Breast epithelium (tissue), 4 donors: ENCODE measurements at regions not wholly inside any gene's neighbourhood (a gene's known extent, or its start where the extent isn't known, plus 50 kb on each side); places are given as distances from the start of the nearest gene placed in this dataset.

Source experiments
- DNase-seq, 2 donors: peaks; one replicate each; pipeline ENCODE4 v3.0.0-alpha.2; 2019; ENCODE audit warnings: low spot score in 2 of 2
- H3K27ac ChIP-seq, 2 donors: fragments of 200-600 bp; sonication (generic) in 1 of 2; one replicate each; pipeline ENCODE4 v1.5.1; 2016 to 2019; ENCODE audit warnings: mild to moderate bottlenecking in 1 of 2
- H3K27me3 ChIP-seq, 2 donors: fragments of 200-600 bp; sonication (generic) in 1 of 2; one replicate each; pipeline versions ENCODE4 v1.5.1 to v1.6.0; 2017 to 2019; ENCODE audit warnings: control low read depth in 1 of 2, mild to moderate bottlenecking in 1 of 2
- H3K36me3 ChIP-seq: fragments of 200-600 bp; one replicate; pipeline ENCODE4 v1.5.1; 2019
- H3K4me1 ChIP-seq, 2 donors: fragments of 200-600 bp; sonication (generic); one replicate each; pipeline ENCODE4 v1.5.1; 2016 to 2019; ENCODE audit warnings: control low read depth in 1 of 2
- H3K4me3 ChIP-seq, 3 donors: fragments of 200-600 bp; sonication (generic); 1 replicate in 2 of 3; 2 replicates in 1 of 3; pipeline ENCODE4 v1.5.1; 2016 to 2019; ENCODE audit warnings: mild to moderate bottlenecking in 3 of 3, moderate library complexity in 2 of 3
- H3K9me3 ChIP-seq, 2 donors: fragments of 200-600 bp; sonication (generic) in 1 of 2; one replicate each; pipeline ENCODE4 v1.5.1; 2016 to 2019; ENCODE audit warnings: control low read depth in 1 of 2
- CTCF ChIP-seq, 3 donors: fragments of 450-650 bp; IDR thresholded peaks; one replicate each; pipeline ENCODE4 v1.5.1; 2016 to 2017; ENCODE audit warnings: antibody characterized with exemption in 3 of 3, mild to moderate bottlenecking in 3 of 3, moderate library complexity in 3 of 3
- POLR2A ChIP-seq: fragments of 450-650 bp; IDR thresholded peaks from one replicate; pipeline ENCODE4 v1.6.1; 2016; ENCODE audit warnings: antibody characterized with exemption, mild to moderate bottlenecking, moderate library complexity
- POLR2AphosphoS5 ChIP-seq, 3 donors: sonication (generic); formaldehyde crosslinking; IDR thresholded peaks; one replicate each; pipeline ENCODE4 v1.6.1; 2017; ENCODE audit warnings: antibody characterized with exemption in 3 of 3
- intact Hi-C: fragments of 100-400 bp; cut with DNase I; formaldehyde crosslinking; loops from one replicate; pipeline ENCODE4 v1.15.1; 2023; ENCODE audit warnings: low total_unique reads

DNA sequence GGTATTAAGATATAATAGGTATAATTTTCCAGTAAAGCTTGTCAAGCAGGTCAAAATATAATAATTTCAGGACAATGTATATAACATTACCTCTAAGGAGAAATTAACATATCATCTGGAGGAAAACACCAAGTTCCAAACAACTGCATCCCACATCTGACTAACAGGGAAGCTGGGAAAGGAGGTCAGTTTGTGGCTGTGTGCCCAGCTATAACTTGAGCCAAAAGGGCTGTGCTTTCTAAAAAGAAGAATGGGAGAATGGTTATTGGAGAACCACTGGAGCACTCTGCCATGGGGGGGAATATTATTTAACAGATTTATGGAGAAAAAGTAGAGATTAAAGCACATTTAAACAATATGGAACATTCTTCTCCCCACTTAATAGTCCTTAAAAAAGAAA is 390.6 kb upstream of the PKDCC start:
- H3K27me3 ChIP-seq, result no peaks in the 10 kb centered on the region
- intact Hi-C loops, result no loop called here
- no peak for DNase-seq
- H3K9me3 ChIP-seq, result no peaks in the 10 kb centered on the region
- no peaks in the 10 kb centered on the region for H3K4me1 ChIP-seq
- TF ChIP-seq CTCF (IDR thresholded peaks at IDR 0.05) (no peak), POLR2AphosphoS5 (IDR thresholded peaks at IDR 0.05) (no peak), POLR2A (no peak)
- H3K4me3 ChIP-seq, result no peak overlapping the region
- H3K36me3 ChIP-seq, result no peaks in the 10 kb centered on the region
- no peak overlapping the region for H3K27ac ChIP-seq

GRCh38 chr2:41659758-41660157 is 388.1 kb upstream of the PKDCC start:
- no peaks in the 10 kb centered on the region for H3K36me3 ChIP-seq
- no peak overlapping the region for H3K27ac ChIP-seq
- TF ChIP-seq POLR2A (no peak), CTCF (IDR thresholded peaks at IDR 0.05) (no peak), POLR2AphosphoS5 (IDR thresholded peaks at IDR 0.05) (no peak)
- H3K4me3 ChIP-seq, result no peak overlapping the region
- no peaks in the 10 kb centered on the region for H3K9me3 ChIP-seq
- intact Hi-C loops, result no loop called here
- H3K4me1 ChIP-seq, result no peaks in the 10 kb centered on the region
- DNase-seq, result no peak
- H3K27me3 ChIP-seq, result no peaks in the 10 kb centered on the region

DNA sequence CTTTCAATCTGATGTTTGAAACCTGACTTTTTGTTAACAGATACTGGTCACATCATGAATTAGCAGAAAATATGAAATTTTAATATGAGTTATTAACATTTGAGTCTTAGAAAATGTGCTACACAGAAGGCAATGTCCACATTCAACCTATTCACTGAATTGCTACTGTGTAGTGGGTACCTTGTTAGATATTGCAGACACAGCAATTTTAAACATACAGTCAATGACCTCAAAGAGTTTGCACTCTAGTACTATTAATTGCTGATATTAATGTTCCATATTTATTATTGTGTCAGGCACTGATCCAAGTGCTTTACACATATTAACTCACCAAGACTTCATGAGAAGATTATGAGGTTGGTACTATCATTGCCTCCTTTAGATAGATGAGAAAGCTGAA is 385.4 kb upstream of the PKDCC start:
- Histone ChIP-seq H3K27me3 (no peaks in the 10 kb centered on the region), H3K4me1 (no peaks in the 10 kb centered on the region), H3K36me3 (no peaks in the 10 kb centered on the region), H3K27ac (no peak overlapping the region), H3K9me3 (no peaks in the 10 kb centered on the region), H3K4me3 (no peak overlapping the region)
- intact Hi-C loops, result no loop called here
- TF ChIP-seq POLR2A (no peak), POLR2AphosphoS5 (IDR thresholded peaks at IDR 0.05) (no peak), CTCF (IDR thresholded peaks at IDR 0.05) (no peak)
- no peak for DNase-seq

- intact Hi-C loops, result no loop called here
- no peak for TF ChIP-seq CTCF (IDR thresholded peaks at IDR 0.05)
- no peak for TF ChIP-seq POLR2A
- TF ChIP-seq POLR2AphosphoS5 (IDR thresholded peaks at IDR 0.05), result no peak
- no peaks in the 10 kb centered on the region for H3K9me3 ChIP-seq
- DNase-seq, result no peak
- no peaks in the 10 kb centered on the region for H3K4me1 ChIP-seq
- no peak overlapping the region for H3K4me3 ChIP-seq
- H3K36me3 ChIP-seq, result no peaks in the 10 kb centered on the region
- no peaks in the 10 kb centered on the region for H3K27me3 ChIP-seq
- H3K27ac ChIP-seq, result no peak overlapping the region
These were observed 384.8 kb upstream of the PKDCC start for GRCh38 chr2:41663056-41663455.

DNA sequence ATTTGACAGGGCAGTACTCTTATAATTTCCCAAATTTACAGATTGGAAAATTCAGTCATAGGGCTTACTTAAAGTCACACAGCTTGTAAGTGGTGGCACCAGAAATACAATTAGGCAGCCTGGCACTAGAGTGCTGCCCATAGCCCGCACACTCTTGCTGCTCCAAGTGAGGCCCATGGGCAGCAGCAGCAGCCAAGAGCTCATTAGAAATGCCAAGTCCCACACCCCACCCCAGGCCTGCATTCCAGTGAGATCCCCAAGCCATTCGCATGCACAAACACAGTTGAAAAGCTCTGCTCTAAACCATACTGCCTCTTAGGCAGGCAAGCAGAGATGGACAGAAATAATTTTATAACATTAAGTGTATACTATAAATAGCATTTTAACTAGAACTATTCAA is 379.3 kb upstream of the PKDCC start:
- H3K36me3 ChIP-seq, result no peaks in the 10 kb centered on the region
- H3K27me3 ChIP-seq, result no peaks in the 10 kb centered on the region
- H3K27ac ChIP-seq, result no peak overlapping the region
- H3K4me1 ChIP-seq, result no peaks in the 10 kb centered on the region
- no peak for TF ChIP-seq CTCF (IDR thresholded peaks at IDR 0.05)
- H3K4me3 ChIP-seq, result no peak overlapping the region
- intact Hi-C loops, result no loop called here
- H3K9me3 ChIP-seq, result no peaks in the 10 kb centered on the region
- DNase-seq, result no peak
